Naive thymus-derived CD4-positive, alpha-beta T cell (primary cell): ENCODE measurements at regions not wholly inside any gene's neighbourhood (a gene's known extent, or its start where the extent isn't known, plus 50 kb on each side); places are given as distances from the start of the nearest gene placed in this dataset.

Experiments used
- ATAC-seq: fragments of 150-1000 bp; cut with Tn5 transposase; 2 replicates; pipeline ENCODE4 v1.10.0; 2021; ENCODE audit warnings: mild to moderate bottlenecking, moderate library complexity
- CTCF ChIA-PET: fragments of 350-600 bp; sonication (Branson Sonifier 250); formaldehyde crosslinking; loops from one replicate; lab custom pipeline; 2021; ENCODE audit warnings: antibody characterized with exemption; lab: Charles Lee
- POLR2A ChIA-PET: fragments of 350-600 bp; sonication (Branson Sonifier 250); formaldehyde crosslinking; loops from one replicate; lab custom pipeline; 2021; ENCODE audit warnings: antibody characterized with exemption, inconsistent platforms; lab: Charles Lee
- DNase-seq, 9 donors: peaks; one replicate each; pipeline versions ENCODE4 v3.0.0 to v3.0.0-alpha.2; 2020 to 2022; ENCODE audit warnings: mixed read lengths in 1 of 9
- H3K27ac ChIP-seq: one replicate; pipeline ENCODE4 v1.7.0; 2013; ENCODE audit warnings: mild to moderate bottlenecking, low read depth, low read length, moderate library complexity
- H3K27me3 ChIP-seq, 2 donors: one replicate each; pipeline ENCODE4 v1.7.0; 2013; ENCODE audit warnings: low read length in 2 of 2, mild to moderate bottlenecking in 2 of 2, moderate library complexity in 2 of 2; ENCODE audit not compliant: control insufficient read depth in 2 of 2, insufficient read depth in 2 of 2
- H3K36me3 ChIP-seq, 3 experiments: 1 replicate in 2 of 3; 2 replicates in 1 of 3; pipeline ENCODE4 v1.7.0; 2013; ENCODE audit warnings: low read length in 3 of 3, mild to moderate bottlenecking in 3 of 3, moderate library complexity in 1 of 3; ENCODE audit not compliant: insufficient read depth in 3 of 3, control insufficient read depth in 2 of 3
- H3K4me1 ChIP-seq, 2 donors: one replicate each; pipeline ENCODE4 v1.7.0; 2013; ENCODE audit warnings: low read length in 2 of 2, mild to moderate bottlenecking in 2 of 2, moderate library complexity in 1 of 2; ENCODE audit not compliant: control insufficient read depth in 2 of 2, insufficient read depth in 2 of 2
- H3K4me3 ChIP-seq: 2 replicates; pipeline ENCODE4 v1.7.0; 2013; ENCODE audit warnings: mild to moderate bottlenecking, low read length
- H3K9me3 ChIP-seq, 3 experiments: 1 replicate in 2 of 3; 2 replicates in 1 of 3; pipeline ENCODE4 v1.7.0; 2013; ENCODE audit warnings: low read length in 3 of 3; ENCODE audit not compliant: control insufficient read depth in 2 of 3
- H3K27ac Mint-ChIP-seq, 9 donors: one replicate each; pipeline ENCODE4 v1.8.0; 2020 to 2022; ENCODE audit warnings: mixed read lengths in 9 of 9, mild to moderate bottlenecking in 8 of 9, moderate library complexity in 5 of 9, inconsistent platforms in 2 of 9
- H3K27me3 Mint-ChIP-seq, 5 donors: one replicate each; pipeline ENCODE4 v1.8.0; 2021 to 2022; ENCODE audit warnings: mixed read lengths in 5 of 5, mild to moderate bottlenecking in 1 of 5
- H3K36me3 Mint-ChIP-seq, 5 donors: one replicate each; pipeline ENCODE4 v1.8.0; 2020 to 2022; ENCODE audit warnings: mixed read lengths in 5 of 5, mild to moderate bottlenecking in 3 of 5, inconsistent platforms in 1 of 5
- H3K4me1 Mint-ChIP-seq, 7 donors: one replicate each; pipeline ENCODE4 v1.8.0; 2020 to 2022; ENCODE audit warnings: mixed read lengths in 7 of 7, mild to moderate bottlenecking in 3 of 7, inconsistent platforms in 1 of 7
- H3K4me3 Mint-ChIP-seq, 10 donors: one replicate each; pipeline ENCODE4 v1.8.0; 2020 to 2022; ENCODE audit warnings: mild to moderate bottlenecking in 10 of 10, mixed read lengths in 10 of 10, moderate library complexity in 6 of 10, inconsistent platforms in 2 of 10
- H3K9me3 Mint-ChIP-seq, 11 donors: one replicate each; pipeline ENCODE4 v1.8.0; 2020 to 2022; ENCODE audit warnings: mixed read lengths in 11 of 11, mild to moderate bottlenecking in 4 of 11, inconsistent platforms in 1 of 11, moderate library complexity in 1 of 11
- intact Hi-C, 2 donors: fragments of 100-400 bp; cut with micrococcal nuclease; formaldehyde crosslinking; loops; one replicate each; pipeline ENCODE4 v1.15.1; 2023

GRCh38 chrX:11039926-11040325 lies 71.2 kb upstream of the HCCS start:
- H3K27me3 ChIP-seq = no peaks in the 10 kb centered on the region
- Mint-ChIP-seq H3K9me3 (peaks cover 0 to 15% (median 0%) of the 10 kb centered on the region in 11 donors), H3K4me1 (no peaks in the 10 kb centered on the region), H3K36me3 (peaks cover 0 to 3% (median 0%) of the 10 kb centered on the region in 5 donors), H3K27ac (no peak overlapping the region), H3K27me3 (no peaks in the 10 kb centered on the region), H3K4me3 (no peak overlapping the region)
- ATAC-seq (no peak), DNase-seq (no peak)
- ChIA-PET CTCF (no interaction called here), POLR2A (no interaction called here)
- intact Hi-C loops = no loop called here
- H3K9me3 ChIP-seq = no peaks in the 10 kb centered on the region
- no peak overlapping the region for H3K27ac ChIP-seq
- no peak overlapping the region for H3K4me3 ChIP-seq
- no peaks in the 10 kb centered on the region for H3K4me1 ChIP-seq
- H3K36me3 ChIP-seq = no peaks in the 10 kb centered on the region

GRCh38 chrX:11040405-11040804 lies 70.7 kb upstream of the HCCS start:
- intact Hi-C loops = no loop called here
- Mint-ChIP-seq H3K27ac (no peak overlapping the region), H3K4me1 (no peaks in the 10 kb centered on the region), H3K9me3 (peaks cover 0 to 15% (median 1%) of the 10 kb centered on the region in 11 donors), H3K36me3 (peaks cover 0 to 3% (median 0%) of the 10 kb centered on the region in 5 donors), H3K27me3 (no peaks in the 10 kb centered on the region), H3K4me3 (no peak overlapping the region)
- H3K36me3 ChIP-seq = no peaks in the 10 kb centered on the region
- H3K4me3 ChIP-seq = no peak overlapping the region
- CTCF ChIA-PET = no interaction called here
- POLR2A ChIA-PET = no interaction called here
- no peak for DNase-seq
- ATAC-seq = no peak
- H3K27ac ChIP-seq = no peak overlapping the region
- H3K9me3 ChIP-seq = no peaks in the 10 kb centered on the region
- H3K4me1 ChIP-seq = no peaks in the 10 kb centered on the region
- no peaks in the 10 kb centered on the region for H3K27me3 ChIP-seq

GRCh38 chrX:11040996-11041395 lies 70.1 kb upstream of the HCCS start:
- ATAC-seq (no peak), DNase-seq (no peak)
- Mint-ChIP-seq H3K27ac (no peak overlapping the region), H3K9me3 (peaks cover 0 to 19% (median 5%) of the 10 kb centered on the region in 11 donors), H3K36me3 (peaks cover 0 to 3% (median 0%) of the 10 kb centered on the region in 5 donors), H3K27me3 (no peaks in the 10 kb centered on the region), H3K4me1 (no peaks in the 10 kb centered on the region), H3K4me3 (no peak overlapping the region)
- POLR2A ChIA-PET = no interaction called here
- Histone ChIP-seq H3K9me3 (no peaks in the 10 kb centered on the region), H3K4me3 (no peak overlapping the region), H3K27me3 (no peaks in the 10 kb centered on the region), H3K4me1 (no peaks in the 10 kb centered on the region), H3K36me3 (no peaks in the 10 kb centered on the region), H3K27ac (no peak overlapping the region)
- intact Hi-C loops = no loop called here
- CTCF ChIA-PET = no interaction called here

GRCh38 chrX:11050013-11050412 lies 61.1 kb upstream of the HCCS start:
- no peaks in the 10 kb centered on the region for H3K27me3 Mint-ChIP-seq
- DNase-seq = no peak
- Histone ChIP-seq H3K36me3 (no peaks in the 10 kb centered on the region), H3K27ac (no peak overlapping the region), H3K4me3 (no peak overlapping the region), H3K27me3 (no peaks in the 10 kb centered on the region), H3K4me1 (no peaks in the 10 kb centered on the region), H3K9me3 (no peaks in the 10 kb centered on the region)
- no peaks in the 10 kb centered on the region for H3K4me1 Mint-ChIP-seq
- no peak for ATAC-seq
- peaks cover 0 to 36% (median 11%) of the 10 kb centered on the region in 11 donors for H3K9me3 Mint-ChIP-seq
- peaks cover 0 to 8% (median 0%) of the 10 kb centered on the region in 5 donors for H3K36me3 Mint-ChIP-seq
- H3K4me3 Mint-ChIP-seq = no peak overlapping the region
- intact Hi-C loops = no loop called here
- POLR2A ChIA-PET = no interaction called here
- CTCF ChIA-PET = no interaction called here
- H3K27ac Mint-ChIP-seq = no peak overlapping the region

- Histone ChIP-seq H3K27ac (no peak overlapping the region), H3K4me1 (no peaks in the 10 kb centered on the region), H3K9me3 (no peaks in the 10 kb centered on the region), H3K36me3 (no peaks in the 10 kb centered on the region), H3K27me3 (no peaks in the 10 kb centered on the region), H3K4me3 (no peak overlapping the region)
- no peak for DNase-seq
- Mint-ChIP-seq H3K4me1 (no peaks in the 10 kb centered on the region), H3K27me3 (no peaks in the 10 kb centered on the region), H3K9me3 (peaks cover 0 to 14% (median 2%) of the 10 kb centered on the region in 11 donors), H3K4me3 (no peak overlapping the region), H3K27ac (no peak overlapping the region), H3K36me3 (peaks cover 0 to 7% (median 0%) of the 10 kb centered on the region in 5 donors)
- ChIA-PET POLR2A (no interaction called here), CTCF (no interaction called here)
- intact Hi-C loops = no loop called here
- ATAC-seq = no peak
Measured at GRCh38 chrX:11053351-11053750, 57.8 kb upstream of the HCCS start.

- intact Hi-C loops = no loop called here
- Histone ChIP-seq H3K27me3 (no peaks in the 10 kb centered on the region), H3K4me3 (no peak overlapping the region), H3K4me1 (no peaks in the 10 kb centered on the region), H3K36me3 (no peaks in the 10 kb centered on the region), H3K27ac (no peak overlapping the region), H3K9me3 (no peaks in the 10 kb centered on the region)
- ChIA-PET POLR2A (no interaction called here), CTCF (no interaction called here)
- Mint-ChIP-seq H3K4me3 (no peak overlapping the region), H3K27me3 (no peaks in the 10 kb centered on the region), H3K9me3 (peaks cover 0 to 4% (median 0%) of the 10 kb centered on the region in 11 donors), H3K4me1 (no peaks in the 10 kb centered on the region), H3K36me3 (peaks cover 0 to 2% (median 0%) of the 10 kb centered on the region in 5 donors), H3K27ac (no peak overlapping the region)
- DNase-seq (no peak), ATAC-seq (no peak)
Measured at GRCh38 chrX:11056322-11057176, 54.6 kb upstream of the HCCS start.

- CTCF ChIA-PET = no interaction called here
- Histone ChIP-seq H3K27ac (no peak overlapping the region), H3K4me3 (no peak overlapping the region), H3K36me3 (no peaks in the 10 kb centered on the region), H3K27me3 (no peaks in the 10 kb centered on the region), H3K4me1 (no peaks in the 10 kb centered on the region), H3K9me3 (no peaks in the 10 kb centered on the region)
- intact Hi-C loops = no loop called here
- Mint-ChIP-seq H3K27me3 (no peaks in the 10 kb centered on the region), H3K9me3 (peaks cover 0 to 2% (median 0%) of the 10 kb centered on the region in 11 donors), H3K36me3 (no peaks in the 10 kb centered on the region), H3K27ac (no peak overlapping the region), H3K4me1 (no peaks in the 10 kb centered on the region), H3K4me3 (no peak overlapping the region)
- no peak for ATAC-seq
- POLR2A ChIA-PET = no interaction called here
- no peak for DNase-seq
Measured at GRCh38 chrX:11059933-11060332, 51.2 kb upstream of the HCCS start.
